Astrocyte of the cerebellum (primary cell): ENCODE measurements at regions not wholly inside any gene's neighbourhood (a gene's known extent, or its start where the extent isn't known, plus 50 kb on each side); places are given as distances from the start of the nearest gene placed in this dataset.

Source experiments
- DNase-seq: peaks from one replicate; pipeline ENCODE4 v3.0.0-alpha.2; 2011; ENCODE audit warnings: low read depth
- H3K4me3 ChIP-seq: 2 replicates; pipeline ENCODE4 v1.5.1; 2011; ENCODE audit warnings: mild to moderate bottlenecking, low read depth, low read length, moderate library complexity
- CTCF ChIP-seq: IDR thresholded peaks from 2 replicates; pipeline ENCODE4 v1.5.1; 2012; ENCODE audit warnings: low read length, low read depth, moderate library complexity, mild to moderate bottlenecking; ENCODE audit errors: missing control alignments
- in situ Hi-C: cut with HindIII; loops from 2 replicates; pipeline ENCODE4 v1.10.0; 2017; ENCODE audit warnings: low sequenced_read_pairs

GRCh38 chr13:111429064-111429558 lies 108.7 kb downstream of the TEX29 start:
- no peak overlapping the region for H3K4me3 ChIP-seq
- no peak for DNase-seq
- peak; percentile 51 for TF ChIP-seq CTCF
- in situ Hi-C loops: no loop called here

- H3K4me3 ChIP-seq: no peak overlapping the region
These were observed 110.8 kb downstream of the TEX29 start for GRCh38 chr13:111431206-111431605.

GRCh38 chr13:111434578-111435159 lies 114.2 kb downstream of the TEX29 start:
- DNase-seq: no peak
- no peak overlapping the region for H3K4me3 ChIP-seq
- in situ Hi-C loops: no loop called here
- no peak for TF ChIP-seq CTCF

More at GRCh38 chr13:111431206-111431605, 110.8 kb downstream of the TEX29 start:
- TF ChIP-seq CTCF: no peak
- in situ Hi-C loops: no loop called here
- no peak for DNase-seq

GRCh38 chr13:111436446-111436845 lies 116.0 kb downstream of the TEX29 start:
- H3K4me3 ChIP-seq: no peak overlapping the region
- no peak for TF ChIP-seq CTCF
- in situ Hi-C loops: no loop called here
- DNase-seq: no peak

GRCh38 chr13:111437417-111437816 lies 117.0 kb downstream of the TEX29 start:
- no peak overlapping the region for H3K4me3 ChIP-seq
- DNase-seq: no peak
- in situ Hi-C loops: no loop called here
- no peak for TF ChIP-seq CTCF

GRCh38 chr13:111437856-111438547 lies 117.6 kb downstream of the TEX29 start:
- no peak for TF ChIP-seq CTCF
- in situ Hi-C loops: no loop called here
- no peak overlapping the region for H3K4me3 ChIP-seq
- no peak for DNase-seq
